ENCODE measurements at regions not wholly inside any gene's neighbourhood (a gene's known extent, or its start where the extent isn't known, plus 50 kb on each side); places are given as distances from the start of the nearest gene placed in this dataset.

- TF ChIP-seq EED (IDR thresholded peaks at IDR 0.05; ENCODE audit: low read depth) (no peak), YBX1 (IDR thresholded peaks at IDR 0.05) (no peak), JUND (IDR thresholded peaks at IDR 0.05; ENCODE audit: low read depth, low read length) (no peak), FOXK2 (IDR thresholded peaks at IDR 0.05) (no peak)
Observed at GRCh38 chr2:43090317-43090716, 136.1 kb downstream of the ZFP36L2 start (continued).

- DNase-seq (ENCODE audit: low read depth, low spot score) (no peak), FAIRE-seq (no peak), ATAC-seq (no peak)
- peaks cover 4% of the 10 kb centered on the region; the same call in 2 of the 3 replicates for H3K9me3 ChIP-seq (replicated peaks; ENCODE audit: control insufficient read depth, insufficient read depth, low read length)
- no peak overlapping the region for H3K27ac ChIP-seq (ENCODE audit: control insufficient read depth, insufficient read depth)
- intact Hi-C loops (cut with micrococcal nuclease; ENCODE audit: unreplicated experiment) (no loop called here), in situ Hi-C loops (cut with MboI) (no loop called here)
- H2AFZ ChIP-seq (ENCODE audit: control insufficient read depth, low read depth, low read length): no peak overlapping the region
- H3K4me2 ChIP-seq (ENCODE audit: control insufficient read depth, insufficient read depth): no peak overlapping the region
- no peak overlapping the region for H3K9ac ChIP-seq (ENCODE audit: control insufficient read depth, insufficient read depth, low read length)
- no peaks in the 10 kb centered on the region for H3K79me2 ChIP-seq (ENCODE audit: control insufficient read depth, insufficient read depth, low read length)
- ChIA-PET RAD21 (ENCODE audit: unreplicated experiment) (no interaction called here), CTCF (no interaction called here), POLR2A (interaction anchor here (0.6 to 0.9 kb wide), 2 partner anchors 91 to 418 kb away, joined by 3 to 4 read pairs; no protein-coding TSS in a partner anchor), SMC1A (ENCODE audit: uncharacterized antibody, unreplicated experiment) (interaction anchor here (0.7 kb wide), 1 partner anchor 9 kb away, joined by 3 read pairs; no protein-coding TSS in a partner anchor)
- no peaks in the 10 kb centered on the region for H3K27me3 ChIP-seq (replicated peaks in 1 of 2; ENCODE audit: control insufficient read depth in 2 of 2, insufficient read depth in 2 of 2, low read length in 1 of 2)
- TF ChIP-seq, protein P1, sequence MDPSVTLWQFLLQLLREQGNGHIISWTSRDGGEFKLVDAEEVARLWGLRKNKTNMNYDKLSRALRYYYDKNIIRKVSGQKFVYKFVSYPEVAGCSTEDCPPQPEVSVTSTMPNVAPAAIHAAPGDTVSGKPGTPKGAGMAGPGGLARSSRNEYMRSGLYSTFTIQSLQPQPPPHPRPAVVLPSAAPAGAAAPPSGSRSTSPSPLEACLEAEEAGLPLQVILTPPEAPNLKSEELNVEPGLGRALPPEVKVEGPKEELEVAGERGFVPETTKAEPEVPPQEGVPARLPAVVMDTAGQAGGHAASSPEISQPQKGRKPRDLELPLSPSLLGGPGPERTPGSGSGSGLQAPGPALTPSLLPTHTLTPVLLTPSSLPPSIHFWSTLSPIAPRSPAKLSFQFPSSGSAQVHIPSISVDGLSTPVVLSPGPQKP (IDR thresholded peaks at IDR 0.05; ENCODE audit: low read depth, low read length): no peak
- TF ChIP-seq RUNX3 (IDR thresholded peaks at IDR 0.05; ENCODE audit: low read length): no peak
- no peak for TF ChIP-seq IKZF2 (IDR thresholded peaks at IDR 0.05)
- TF ChIP-seq CEBPZ (IDR thresholded peaks at IDR 0.05; ENCODE audit: low read depth, low read length): no peak
- no peak for TF ChIP-seq ZBTB40 (IDR thresholded peaks at IDR 0.05; ENCODE audit: borderline replicate concordance)
- no peak for TF ChIP-seq TARDBP (IDR thresholded peaks at IDR 0.05; ENCODE audit: borderline replicate concordance)
- BruUV-seq (replicated peaks): no TSS peak
- no peak overlapping the region for H3K4me3 ChIP-seq
- no peaks in the 10 kb centered on the region for H3K4me1 ChIP-seq (ENCODE audit: control insufficient read depth, insufficient read depth, low read length)
- WGBS (ENCODE audit: insufficient coverage, insufficient replicate concordance, low lambda C conversion rate, missing lambda C conversion rate): 56% methylated on average over 3 of the region's 3 CpGs
- H3K36me3 ChIP-seq (ENCODE audit: control insufficient read depth in 2 of 2, insufficient read depth in 2 of 2, low read length in 1 of 2): no peaks in the 10 kb centered on the region
- H4K20me1 ChIP-seq (ENCODE audit: control insufficient read depth, insufficient read depth): no peaks in the 10 kb centered on the region
Observed at GRCh38 chr2:43088143-43089073, 138.0 kb downstream of the ZFP36L2 start.
